NK-92 (cell line): ENCODE measurements at regions not wholly inside any gene's neighbourhood (a gene's known extent, or its start where the extent isn't known, plus 50 kb on each side); places are given as distances from the start of the nearest gene placed in this dataset.
"Not testable (repeated sequence)": the region's sequence is repeated elsewhere in the genome, so short reads cannot be mapped to it uniquely, and the experiment has no call there.

Experiments used
- DNase-seq: peaks from one replicate; lab custom pipeline; 2025; ENCODE audit not compliant: unreplicated experiment; lab: John Stamatoyannopoulos, UW

DNA sequence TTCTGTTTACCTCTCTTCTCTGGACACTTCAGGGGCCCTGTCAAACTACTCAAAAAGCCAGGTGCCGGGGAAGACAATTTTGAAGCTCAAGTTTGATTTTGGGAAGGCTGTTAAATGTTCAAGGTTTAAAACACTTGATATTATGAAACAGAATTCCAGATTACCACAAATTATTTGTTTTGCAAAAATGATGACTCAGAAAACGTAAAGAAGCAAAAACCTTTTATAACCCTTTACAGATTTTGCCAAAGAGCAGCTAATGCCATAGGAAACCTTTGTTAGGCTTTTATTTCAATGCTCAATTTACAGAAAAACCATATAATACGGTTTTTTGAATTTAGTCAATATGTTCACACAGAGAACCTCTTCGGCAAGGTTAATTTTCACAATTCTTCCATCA lies 593.4 kb upstream of the ZP4 start:
- no peak for DNase-seq

- no peak for DNase-seq
These were observed 586.1 kb upstream of the ZP4 start for GRCh38 chr1:238476841-238477240.

DNA sequence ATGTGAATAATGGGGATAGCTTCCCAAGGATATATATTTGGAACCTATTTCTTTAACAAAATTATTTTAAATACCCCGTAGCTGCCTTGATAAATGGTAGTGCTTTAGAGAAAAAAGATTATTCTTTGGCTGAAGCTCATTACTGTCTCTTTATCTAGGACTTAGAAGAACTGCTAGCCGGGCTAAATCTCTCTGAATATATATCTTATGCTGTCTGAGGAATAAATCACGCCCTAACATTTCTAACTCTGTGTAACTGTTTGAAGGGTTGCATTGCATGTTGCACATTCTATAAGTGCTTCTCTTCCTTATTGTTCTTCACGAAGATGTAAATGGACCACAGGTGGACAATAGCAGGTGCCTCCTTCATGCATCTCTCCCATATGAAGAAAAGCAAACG lies 585.0 kb upstream of the ZP4 start:
- no peak for DNase-seq

GRCh38 chr1:238474263-238474662 lies 583.5 kb upstream of the ZP4 start:
- no peak for DNase-seq

GRCh38 chr1:238469146-238469631 lies 578.5 kb upstream of the ZP4 start:
- DNase-seq: no peak

GRCh38 chr1:238468068-238468467 lies 577.3 kb upstream of the ZP4 start:
- DNase-seq: no peak

DNA sequence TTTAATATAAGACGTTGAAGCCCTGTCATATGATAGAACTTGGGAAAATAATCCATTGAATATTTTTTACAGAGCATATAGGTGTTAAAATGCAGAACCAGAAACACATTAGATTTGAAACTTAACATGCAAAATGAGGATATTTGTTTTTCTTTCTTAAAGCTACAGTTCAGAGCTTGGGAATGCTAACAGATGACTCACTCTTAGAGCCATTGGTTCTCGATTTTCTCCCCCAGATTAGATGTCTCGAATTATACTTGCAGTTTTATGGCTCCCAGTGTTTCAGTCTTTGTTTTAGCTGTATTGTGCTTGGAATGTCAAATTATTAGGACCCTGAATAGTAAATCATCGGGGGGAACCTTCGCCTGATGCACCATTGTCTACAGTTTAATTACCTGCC lies 575.7 kb upstream of the ZP4 start:
- no peak for DNase-seq

GRCh38 chr1:238465449-238465848 lies 574.7 kb upstream of the ZP4 start:
- DNase-seq: no peak

- no peak for DNase-seq
These were observed 568.2 kb upstream of the ZP4 start for GRCh38 chr1:238458899-238459298.

GRCh38 chr1:238457610-238458009 lies 566.9 kb upstream of the ZP4 start:
- DNase-seq: no peak

DNA sequence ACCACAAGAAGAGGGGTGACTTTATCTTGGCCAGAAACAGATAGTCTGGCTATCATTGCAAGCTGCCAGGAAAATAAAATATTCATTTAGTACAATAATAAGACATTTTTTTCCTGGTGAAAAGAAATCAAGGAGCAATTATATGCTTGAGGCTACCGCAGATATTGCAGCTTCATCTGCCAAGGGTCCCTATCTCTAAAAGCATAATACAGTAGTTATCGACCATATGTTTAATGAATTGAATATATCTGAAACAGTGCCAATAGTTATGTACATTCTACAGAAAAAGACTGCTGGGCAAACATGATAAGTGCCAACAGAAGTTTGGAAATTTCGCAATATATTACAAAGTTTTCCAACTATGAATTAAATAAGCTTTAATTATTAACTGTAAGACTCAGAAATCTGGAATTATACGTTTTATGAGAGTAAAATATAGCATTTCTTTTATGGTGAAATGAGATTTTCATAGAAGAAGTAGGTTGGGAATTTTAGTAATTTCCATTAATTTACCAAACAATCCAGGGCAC lies 561.1 kb upstream of the ZP4 start:
- DNase-seq: no peak

GRCh38 chr1:238450976-238451375 lies 560.3 kb upstream of the ZP4 start:
- DNase-seq: no peak

GRCh38 chr1:238443687-238444086 lies 553.0 kb upstream of the ZP4 start:
- DNase-seq: no peak

DNA sequence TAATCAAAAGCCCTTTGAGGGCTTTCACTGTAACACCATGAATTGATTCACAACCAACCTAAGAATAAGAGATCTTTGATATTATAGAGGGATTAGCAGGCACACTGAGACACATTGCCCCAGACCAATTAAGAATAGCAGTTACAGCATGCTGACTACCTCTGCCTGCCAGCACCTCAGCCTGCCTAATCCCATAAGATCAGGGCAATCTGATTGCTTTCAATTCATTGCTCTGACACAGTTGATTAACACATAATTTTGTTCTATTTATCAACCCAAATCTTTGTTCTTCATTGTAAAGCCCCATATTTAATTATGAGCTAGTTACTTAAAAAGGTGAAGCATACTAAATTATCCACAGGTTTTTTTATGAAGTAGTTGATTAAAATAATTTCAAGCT lies 548.8 kb upstream of the ZP4 start:
- DNase-seq: no peak

DNA sequence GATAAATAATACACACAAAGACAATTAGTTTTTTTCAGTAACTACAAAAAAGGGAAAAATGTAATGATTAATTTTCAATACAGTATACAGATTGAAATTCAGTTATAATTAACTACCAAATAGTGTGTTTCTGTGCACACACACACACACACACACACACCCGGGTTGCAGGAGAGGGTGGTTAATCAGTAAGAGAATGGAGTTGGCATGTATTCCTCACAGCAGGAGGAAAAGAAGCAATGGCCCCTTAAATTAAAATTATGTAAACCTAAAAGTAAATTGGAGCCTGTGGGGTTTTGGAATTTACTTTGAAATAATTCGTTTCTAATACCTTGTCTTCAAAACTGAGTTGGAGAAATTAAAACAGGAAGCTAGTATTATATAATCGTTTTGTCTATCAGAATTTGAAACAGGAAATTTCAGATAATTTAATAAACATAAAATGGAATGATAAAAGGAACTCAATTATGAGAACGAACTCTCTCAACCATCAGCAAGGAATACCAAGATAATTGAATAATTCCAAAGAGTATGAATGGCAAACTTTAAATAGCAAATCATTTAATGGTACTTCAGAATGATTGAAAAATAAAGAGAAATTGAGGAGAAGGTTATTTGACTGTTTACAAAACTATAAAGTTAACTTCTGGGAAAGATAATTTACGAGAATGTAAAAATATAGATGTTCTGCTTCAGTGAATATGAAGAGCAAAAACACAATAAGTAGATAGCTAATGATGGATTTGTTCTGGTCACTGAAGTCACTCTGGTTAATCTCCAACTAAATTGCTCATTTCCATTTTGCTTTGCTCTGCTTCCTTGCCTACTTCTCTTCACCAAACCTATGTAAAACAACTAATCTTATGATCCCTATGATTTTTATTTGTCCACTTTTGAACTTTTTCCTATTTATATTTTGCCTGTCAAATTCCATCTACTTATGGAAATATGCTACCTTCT lies 547.9 kb upstream of the ZP4 start:
- DNase-seq: no peak

GRCh38 chr1:238429703-238430102 lies 539.0 kb upstream of the ZP4 start:
- not testable (repeated sequence) for DNase-seq

- DNase-seq: no peak
These were observed 528.5 kb upstream of the ZP4 start for GRCh38 chr1:238419209-238419608.

DNA sequence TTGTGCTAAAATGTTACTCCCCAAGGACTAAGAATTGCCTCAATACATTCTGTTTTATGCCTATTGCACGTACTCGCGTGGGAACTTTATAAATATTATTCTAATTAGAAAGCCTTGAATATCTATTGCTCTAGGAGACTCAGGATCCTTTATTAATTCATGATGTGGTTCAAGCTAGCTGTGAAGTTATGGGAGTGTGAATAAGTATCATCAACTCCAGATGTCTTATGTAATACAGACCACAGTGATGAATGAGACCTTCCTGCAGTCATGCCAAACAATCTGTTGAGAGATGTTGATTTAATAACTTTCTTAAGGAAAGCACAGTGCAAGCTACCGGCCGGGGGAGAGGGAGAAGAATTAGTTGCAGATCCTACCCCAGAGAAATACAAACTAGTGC lies 519.2 kb upstream of the ZP4 start:
- DNase-seq: no peak

DNA sequence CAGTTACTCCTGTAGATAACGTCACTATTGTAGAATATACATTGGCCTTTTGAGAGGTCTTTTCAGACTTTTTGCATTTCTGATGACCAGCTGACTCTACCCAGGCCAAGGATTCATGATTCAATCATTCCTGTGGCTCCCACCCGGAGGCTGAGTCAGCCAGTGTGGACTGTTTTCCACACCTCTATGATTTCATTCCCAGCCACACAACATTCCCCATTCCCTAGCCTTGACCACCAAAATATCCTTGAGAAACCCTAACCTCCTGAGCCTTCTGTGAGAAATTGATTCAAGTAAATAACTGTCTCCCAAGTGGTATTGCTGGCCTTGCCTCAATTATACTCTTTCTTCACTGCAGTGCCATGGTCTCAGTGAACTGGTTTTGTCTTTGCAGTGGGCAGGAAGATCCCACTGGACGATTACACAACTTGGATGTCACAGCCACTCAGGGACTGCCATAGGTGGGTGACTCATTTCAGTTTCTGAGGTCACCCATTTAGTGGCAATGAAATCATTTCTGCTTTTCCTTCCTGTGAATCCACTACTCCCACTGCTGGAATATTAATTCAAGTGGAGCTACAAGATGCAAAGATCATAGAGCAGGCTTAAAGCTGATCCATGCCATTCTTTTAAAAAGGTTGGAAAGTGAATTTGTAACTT lies 518.6 kb upstream of the ZP4 start:
- no peak for DNase-seq

DNA sequence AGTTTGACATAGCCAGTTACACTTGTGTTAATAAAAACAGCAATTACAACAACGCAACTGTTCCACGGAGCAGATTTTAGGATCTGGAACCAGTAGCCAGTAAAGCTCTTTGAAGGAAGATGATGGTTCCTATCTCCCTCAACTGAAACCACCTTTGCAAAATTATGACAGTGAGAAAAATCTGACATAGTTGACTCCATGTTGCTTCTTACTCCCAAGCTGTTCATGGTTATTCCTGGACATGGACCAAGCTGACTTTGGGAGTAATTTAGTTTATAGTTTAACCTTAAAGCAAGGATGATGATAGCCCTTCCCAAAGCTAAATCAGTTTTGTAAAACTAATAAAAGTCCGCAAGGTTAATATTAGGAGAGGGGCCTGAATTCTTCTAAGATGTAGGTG lies 518.0 kb upstream of the ZP4 start:
- DNase-seq: no peak

DNA sequence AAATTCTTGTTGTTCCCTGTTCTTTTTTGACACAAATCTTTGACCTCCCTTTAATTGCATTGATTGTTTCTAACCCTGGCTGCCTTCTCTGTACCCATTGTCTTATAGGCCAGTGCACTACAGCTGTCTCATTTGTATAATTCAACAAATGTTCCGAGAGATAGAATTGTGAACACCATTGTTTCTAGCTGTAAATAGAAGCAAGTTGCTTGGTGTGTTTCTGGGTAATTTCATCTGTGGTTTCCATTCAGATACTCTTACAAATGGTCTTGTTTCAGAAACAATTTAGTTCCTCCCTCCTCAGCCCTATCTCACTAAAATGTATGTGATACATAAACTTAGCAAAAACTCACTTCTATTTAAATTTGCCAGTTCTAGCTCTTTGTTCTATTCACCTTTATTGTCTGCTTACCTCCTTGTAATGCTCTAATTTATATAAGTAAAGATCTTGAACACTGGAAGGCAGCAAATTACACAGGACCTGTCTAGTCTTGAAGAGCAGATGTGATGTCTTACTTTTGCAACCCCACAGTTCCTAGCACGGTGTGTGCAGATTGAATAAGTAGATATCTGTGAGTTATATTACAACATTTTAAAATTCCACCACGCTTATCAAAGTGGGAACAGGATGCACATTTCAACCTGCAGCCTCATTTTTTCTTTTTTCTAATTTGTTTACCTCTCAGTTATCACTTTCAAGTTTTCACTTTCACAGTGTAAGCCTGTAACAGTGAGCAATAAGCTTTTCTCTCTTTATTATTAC lies 515.6 kb upstream of the ZP4 start:
- DNase-seq: no peak
